Activated T-cell treated with anti-CD3 and anti-CD28 coated beads, Interleukin-2, amount 50 U/mL, for 4 hours (primary cell): ENCODE measurements at regions not wholly inside any gene's neighbourhood (a gene's known extent, or its start where the extent isn't known, plus 50 kb on each side); places are given as distances from the start of the nearest gene placed in this dataset.
"Not testable (repeated sequence)": the region's sequence is repeated elsewhere in the genome, so short reads cannot be mapped to it uniquely, and the experiment has no call there.

Experiments
- ATAC-seq, 2 donors: fragments of 200-7000 bp; cut with Tn5 transposase; one replicate each; pipeline ENCODE4 v1.10.0; 2021
- DNase-seq: peaks from one replicate; pipeline ENCODE4 v3.0.0-alpha.2; 2020
- H3K27me3 Mint-ChIP-seq: one replicate; pipeline ENCODE4 v1.8.0; 2021; ENCODE audit warnings: low read depth, mixed read lengths
- H3K36me3 Mint-ChIP-seq: one replicate; pipeline ENCODE4 v1.8.0; 2022; ENCODE audit warnings: mixed read lengths; ENCODE audit not compliant: insufficient read depth
- H3K4me1 Mint-ChIP-seq: one replicate; pipeline ENCODE4 v1.8.0; 2021; ENCODE audit warnings: low read depth, mixed read lengths
- H3K4me3 Mint-ChIP-seq: one replicate; pipeline ENCODE4 v1.8.0; 2021; ENCODE audit warnings: mild to moderate bottlenecking, moderate library complexity, mixed read lengths
- H3K9me3 Mint-ChIP-seq: one replicate; pipeline ENCODE4 v1.8.0; 2021; ENCODE audit warnings: mixed read lengths

GRCh38 chr12:76641073-76641472, 81.5 kb upstream of the OSBPL8 start:
- H3K9me3 Mint-ChIP-seq: no peaks in the 10 kb centered on the region

GRCh38 chr12:76641961-76642360, 82.4 kb upstream of the OSBPL8 start:
- DNase-seq (no peak), ATAC-seq (no peak)
- H3K4me3 Mint-ChIP-seq: no peak overlapping the region
- no peaks in the 10 kb centered on the region for H3K9me3 Mint-ChIP-seq
- H3K36me3 Mint-ChIP-seq: no peaks in the 10 kb centered on the region
- H3K4me1 Mint-ChIP-seq: no peaks in the 10 kb centered on the region
- H3K27me3 Mint-ChIP-seq: no peaks in the 10 kb centered on the region

More at GRCh38 chr12:76641073-76641472, 81.5 kb upstream of the OSBPL8 start:
- H3K36me3 Mint-ChIP-seq: no peaks in the 10 kb centered on the region
- DNase-seq (no peak), ATAC-seq (no peak)
- H3K4me3 Mint-ChIP-seq: no peak overlapping the region
- H3K4me1 Mint-ChIP-seq: peaks cover 2% of the 10 kb centered on the region
- H3K27me3 Mint-ChIP-seq: peaks cover 2% of the 10 kb centered on the region

- Mint-ChIP-seq H3K4me1 (no peaks in the 10 kb centered on the region), H3K27me3 (no peaks in the 10 kb centered on the region)
Observed at GRCh38 chr12:76643438-76643837, 83.9 kb upstream of the OSBPL8 start.

GRCh38 chr12:76644950-76645349, 85.4 kb upstream of the OSBPL8 start:
- Mint-ChIP-seq H3K9me3 (no peaks in the 10 kb centered on the region), H3K36me3 (no peaks in the 10 kb centered on the region), H3K4me3 (no peak overlapping the region), H3K27me3 (no peaks in the 10 kb centered on the region), H3K4me1 (no peaks in the 10 kb centered on the region)
- ATAC-seq (no peak), DNase-seq (no peak)

More at GRCh38 chr12:76643438-76643837, 83.9 kb upstream of the OSBPL8 start:
- no peak overlapping the region for H3K4me3 Mint-ChIP-seq
- no peak for DNase-seq
- H3K36me3 Mint-ChIP-seq: no peaks in the 10 kb centered on the region
- no peak for ATAC-seq
- H3K9me3 Mint-ChIP-seq: no peaks in the 10 kb centered on the region

- Mint-ChIP-seq H3K27me3 (no peaks in the 10 kb centered on the region), H3K4me3 (no peak overlapping the region), H3K4me1 (no peaks in the 10 kb centered on the region), H3K36me3 (no peaks in the 10 kb centered on the region), H3K9me3 (no peaks in the 10 kb centered on the region)
- DNase-seq: no peak
- ATAC-seq: no peak
Observed at GRCh38 chr12:76645934-76646333, 86.4 kb upstream of the OSBPL8 start.

GRCh38 chr12:76646366-76646765, 86.8 kb upstream of the OSBPL8 start:
- Mint-ChIP-seq H3K4me3 (no peak overlapping the region), H3K36me3 (no peaks in the 10 kb centered on the region), H3K9me3 (no peaks in the 10 kb centered on the region), H3K4me1 (no peaks in the 10 kb centered on the region), H3K27me3 (no peaks in the 10 kb centered on the region)
- ATAC-seq (no peak), DNase-seq (no peak)

- H3K4me3 Mint-ChIP-seq: no peak overlapping the region
- no peaks in the 10 kb centered on the region for H3K36me3 Mint-ChIP-seq
Observed at GRCh38 chr12:76649099-76649498, 89.5 kb upstream of the OSBPL8 start.

GRCh38 chr12:76652402-76652801, 92.8 kb upstream of the OSBPL8 start:
- H3K27me3 Mint-ChIP-seq: peaks cover 6% of the 10 kb centered on the region
- no peak overlapping the region for H3K4me3 Mint-ChIP-seq
- ATAC-seq (no peak), DNase-seq (no peak)
- no peaks in the 10 kb centered on the region for H3K36me3 Mint-ChIP-seq
- H3K9me3 Mint-ChIP-seq: no peaks in the 10 kb centered on the region
- no peaks in the 10 kb centered on the region for H3K4me1 Mint-ChIP-seq

More at GRCh38 chr12:76649099-76649498, 89.5 kb upstream of the OSBPL8 start:
- DNase-seq (no peak), ATAC-seq (no peak)
- Mint-ChIP-seq H3K9me3 (no peaks in the 10 kb centered on the region), H3K27me3 (peaks cover 4% of the 10 kb centered on the region), H3K4me1 (no peaks in the 10 kb centered on the region)

GRCh38 chr12:76653342-76653741, 93.8 kb upstream of the OSBPL8 start:
- ATAC-seq: no peak
- no peaks in the 10 kb centered on the region for H3K36me3 Mint-ChIP-seq

GRCh38 chr12:76664731-76665130, 99.2 kb upstream of the ZDHHC17 start:
- no peaks in the 10 kb centered on the region for H3K27me3 Mint-ChIP-seq
- DNase-seq (no peak), ATAC-seq (no peak)
- H3K4me3 Mint-ChIP-seq: no peak overlapping the region
- no peaks in the 10 kb centered on the region for H3K36me3 Mint-ChIP-seq
- no peaks in the 10 kb centered on the region for H3K9me3 Mint-ChIP-seq
- H3K4me1 Mint-ChIP-seq: peaks cover 6% of the 10 kb centered on the region

More at GRCh38 chr12:76653342-76653741, 93.8 kb upstream of the OSBPL8 start:
- Mint-ChIP-seq H3K27me3 (peaks cover 11% of the 10 kb centered on the region), H3K9me3 (no peaks in the 10 kb centered on the region), H3K4me3 (no peak overlapping the region), H3K4me1 (no peaks in the 10 kb centered on the region)
- no peak for DNase-seq

GRCh38 chr12:76666290-76666835, 97.6 kb upstream of the ZDHHC17 start:
- DNase-seq (no peak), ATAC-seq (no peak)
- no peaks in the 10 kb centered on the region for H3K36me3 Mint-ChIP-seq
- H3K27me3 Mint-ChIP-seq: no peaks in the 10 kb centered on the region
- H3K4me3 Mint-ChIP-seq: no peak overlapping the region
- no peaks in the 10 kb centered on the region for H3K9me3 Mint-ChIP-seq
- peaks cover 6% of the 10 kb centered on the region for H3K4me1 Mint-ChIP-seq

GRCh38 chr12:76669981-76670380, 93.9 kb upstream of the ZDHHC17 start:
- ATAC-seq: no peak
- H3K9me3 Mint-ChIP-seq: no peaks in the 10 kb centered on the region
- no peak overlapping the region for H3K4me3 Mint-ChIP-seq
- DNase-seq: no peak
- peaks cover 6% of the 10 kb centered on the region for H3K4me1 Mint-ChIP-seq
- H3K36me3 Mint-ChIP-seq: no peaks in the 10 kb centered on the region
- no peaks in the 10 kb centered on the region for H3K27me3 Mint-ChIP-seq

GRCh38 chr12:76670776-76671175, 93.1 kb upstream of the ZDHHC17 start:
- Mint-ChIP-seq H3K4me1 (peaks cover 3% of the 10 kb centered on the region), H3K27me3 (no peaks in the 10 kb centered on the region), H3K4me3 (no peak overlapping the region), H3K9me3 (no peaks in the 10 kb centered on the region), H3K36me3 (no peaks in the 10 kb centered on the region)
- ATAC-seq (no peak), DNase-seq (no peak)

GRCh38 chr12:76674669-76675315, 89.1 kb upstream of the ZDHHC17 start:
- Mint-ChIP-seq H3K4me3 (no peak overlapping the region), H3K9me3 (no peaks in the 10 kb centered on the region), H3K27me3 (no peaks in the 10 kb centered on the region), H3K4me1 (no peaks in the 10 kb centered on the region), H3K36me3 (no peaks in the 10 kb centered on the region)
- no peak for DNase-seq
- no peak for ATAC-seq

- ATAC-seq, H3K4me3 Mint-ChIP-seq: not testable (repeated sequence)
Observed at GRCh38 chr12:76676261-76676660, 87.7 kb upstream of the ZDHHC17 start.

More at GRCh38 chr12:76676261-76676660, 87.7 kb upstream of the ZDHHC17 start:
- not testable (repeated sequence) for H3K36me3 Mint-ChIP-seq, DNase-seq, H3K9me3 Mint-ChIP-seq, H3K4me1 Mint-ChIP-seq, H3K27me3 Mint-ChIP-seq
